Colon (tissue), 2 donors: ENCODE measurements at regions not wholly inside any gene's neighbourhood (a gene's known extent, or its start where the extent isn't known, plus 50 kb on each side); places are given as distances from the start of the nearest gene placed in this dataset.
"Not testable (repeated sequence)": the region's sequence is repeated elsewhere in the genome, so short reads cannot be mapped to it uniquely, and the experiment has no call there.

Source experiments
- FAIRE-seq: peaks from 2 replicates; lab custom pipeline; 2012; peaks lifted over from hg19 to GRCh38; lab: Jason Lieb, UNC
- donor health status: control.
- donor health status: control.

DNA sequence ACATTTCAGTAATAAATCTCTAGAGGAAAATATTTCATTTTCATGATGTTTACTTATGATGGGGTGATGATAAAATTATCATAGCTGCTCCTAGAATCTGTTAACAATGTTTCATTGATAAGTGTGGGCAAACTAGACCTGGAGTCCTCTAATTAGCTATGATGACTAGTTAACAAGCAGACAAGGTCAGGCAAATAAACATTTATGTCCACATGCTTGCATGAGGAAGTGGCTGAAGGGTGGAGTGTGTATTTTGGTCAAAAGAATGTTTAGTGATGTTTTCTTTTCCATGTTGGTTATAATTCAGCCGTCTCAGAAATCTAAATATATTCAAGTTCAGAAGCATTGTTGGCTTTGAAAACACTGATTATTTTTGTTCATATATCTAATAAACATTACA is 99.9 kb upstream of the FN1 start:
- no peak for FAIRE-seq

DNA sequence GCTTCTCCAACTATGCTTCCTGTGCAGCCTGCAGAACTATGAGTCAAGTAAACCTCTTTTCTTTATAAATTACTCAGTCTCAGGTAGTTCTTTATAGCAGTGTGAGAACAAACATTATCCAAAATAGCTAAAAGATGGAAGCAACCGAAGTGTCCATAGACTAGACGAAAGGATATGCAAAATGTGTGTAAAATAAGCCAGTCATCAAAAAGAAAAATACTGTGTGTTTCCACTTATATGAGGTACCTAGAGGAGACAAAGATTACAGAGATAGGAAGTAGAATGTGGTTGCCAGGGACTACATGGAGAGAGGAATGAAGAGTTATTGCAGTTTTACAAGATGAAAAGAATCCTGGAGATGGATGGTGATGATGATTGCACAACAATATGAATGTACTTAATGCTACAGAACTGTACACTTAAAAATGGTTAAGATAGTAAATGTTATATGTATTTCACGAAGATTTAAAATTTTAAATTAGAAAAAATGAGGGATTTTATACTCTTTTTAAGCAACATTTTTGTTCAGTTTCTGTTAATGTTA is 99.3 kb upstream of the FN1 start:
- no peak for FAIRE-seq

DNA sequence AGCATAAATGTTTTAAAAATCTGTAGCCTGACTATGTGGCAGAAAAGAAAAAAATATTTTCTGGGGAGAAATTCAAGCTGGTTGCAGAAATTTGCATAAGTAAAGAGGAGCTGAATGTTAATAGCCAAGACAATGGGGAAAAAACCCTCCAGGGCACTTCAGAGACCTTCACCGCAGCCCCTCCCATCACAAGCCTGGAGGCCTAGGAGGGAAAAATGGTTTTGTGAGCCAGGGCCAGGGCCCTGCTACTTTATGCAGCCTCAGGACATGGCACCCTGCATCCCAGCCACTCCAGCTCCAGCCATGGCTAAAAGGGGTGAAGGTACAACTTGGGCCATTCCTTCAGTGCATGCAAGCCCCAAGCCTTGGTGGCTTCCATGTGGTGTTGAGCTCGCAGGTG is 97.8 kb upstream of the FN1 start:
- not testable (repeated sequence) for FAIRE-seq

DNA sequence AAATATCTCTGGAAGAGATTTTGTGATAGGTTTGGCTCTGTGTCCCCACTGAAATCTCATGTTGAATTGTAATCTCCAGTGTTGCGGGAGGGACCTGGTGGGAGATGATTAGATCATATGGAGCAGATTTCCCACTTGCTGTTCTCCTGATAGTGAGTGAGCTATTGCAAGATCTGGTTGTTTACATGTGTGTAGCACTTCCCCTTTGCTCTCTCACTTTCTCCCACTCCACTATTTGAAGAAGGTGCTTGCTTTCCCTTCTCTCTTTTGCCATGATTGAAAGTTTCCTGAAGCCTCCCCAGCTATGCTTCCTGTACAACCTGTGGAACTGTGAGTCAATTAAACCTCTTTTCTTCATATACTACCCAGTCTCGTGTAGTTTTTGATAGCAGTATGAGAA is 97.0 kb upstream of the FN1 start:
- no peak for FAIRE-seq

DNA sequence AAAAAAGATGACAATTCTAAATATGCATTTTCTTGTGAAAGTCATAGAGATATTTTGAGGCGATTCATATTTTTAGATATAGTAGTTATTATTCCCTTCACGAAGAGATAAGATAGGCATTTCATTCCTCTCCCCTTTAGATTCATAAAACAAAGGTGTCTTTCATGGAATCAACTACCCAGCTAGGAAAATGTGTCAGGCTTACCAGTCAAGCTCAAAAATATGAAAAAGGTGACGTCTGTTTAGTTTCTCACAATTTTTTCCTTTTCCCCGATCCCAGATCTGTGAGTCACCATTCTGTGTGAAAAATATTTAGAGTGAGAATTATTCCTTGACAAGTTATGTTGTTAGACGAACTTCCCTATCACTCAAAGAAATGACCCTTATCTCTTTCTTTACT is 95.4 kb upstream of the FN1 start:
- FAIRE-seq, result no peak

DNA sequence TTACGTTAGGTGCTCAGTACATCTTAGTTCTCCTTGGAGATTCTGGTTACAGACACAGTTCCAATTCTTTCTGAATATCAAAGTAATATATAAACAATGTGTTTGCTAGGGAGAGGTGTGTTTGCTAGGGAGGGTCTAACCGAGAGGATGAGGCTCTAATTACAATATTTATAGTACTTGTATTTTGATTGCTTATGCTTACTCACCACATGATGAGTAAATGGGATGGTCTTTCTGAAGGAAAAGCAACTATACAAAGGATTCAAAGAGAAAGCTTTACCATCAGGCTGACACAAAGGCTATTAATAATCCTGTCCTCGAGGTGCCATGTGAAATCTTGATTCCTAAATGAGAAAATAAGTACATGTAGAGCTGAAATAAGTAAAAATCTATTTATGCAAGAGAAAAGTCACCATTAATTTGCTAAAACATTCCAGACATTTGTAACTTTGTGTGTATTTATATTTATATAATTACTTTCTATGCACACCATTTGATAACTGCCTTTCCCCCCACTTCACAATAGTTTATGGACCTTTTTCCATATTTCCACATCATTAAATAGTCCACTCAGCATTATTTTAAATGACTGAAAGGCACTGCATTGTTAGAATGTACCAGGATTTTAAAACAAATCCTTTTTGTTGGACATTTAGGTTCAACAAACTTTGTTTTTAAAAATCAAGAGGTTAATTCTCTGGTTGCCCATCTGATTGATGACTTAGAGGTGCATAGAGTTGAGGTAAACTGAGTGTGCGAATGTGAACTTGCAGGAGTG is 94.5 kb upstream of the FN1 start:
- no peak for FAIRE-seq

DNA sequence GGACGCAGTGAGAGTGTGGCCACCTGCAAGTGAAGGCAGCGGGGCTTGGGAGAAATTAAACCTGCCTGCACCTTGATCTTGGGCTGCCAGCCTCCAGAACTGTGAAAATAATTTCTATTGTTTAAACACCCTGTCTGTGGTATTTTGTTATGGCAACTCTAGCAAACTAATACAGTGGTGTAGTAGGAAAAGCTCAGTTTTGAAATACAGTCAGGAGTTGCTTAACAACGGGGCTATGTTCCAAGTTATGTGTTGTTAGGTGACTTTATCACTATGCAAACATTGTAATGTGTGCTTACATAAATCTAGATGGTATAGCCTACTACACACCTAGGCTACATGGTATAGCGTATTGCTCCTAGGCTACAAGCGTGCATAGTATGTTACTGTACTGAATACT is 93.4 kb upstream of the FN1 start:
- FAIRE-seq, result peak; percentile 84

DNA sequence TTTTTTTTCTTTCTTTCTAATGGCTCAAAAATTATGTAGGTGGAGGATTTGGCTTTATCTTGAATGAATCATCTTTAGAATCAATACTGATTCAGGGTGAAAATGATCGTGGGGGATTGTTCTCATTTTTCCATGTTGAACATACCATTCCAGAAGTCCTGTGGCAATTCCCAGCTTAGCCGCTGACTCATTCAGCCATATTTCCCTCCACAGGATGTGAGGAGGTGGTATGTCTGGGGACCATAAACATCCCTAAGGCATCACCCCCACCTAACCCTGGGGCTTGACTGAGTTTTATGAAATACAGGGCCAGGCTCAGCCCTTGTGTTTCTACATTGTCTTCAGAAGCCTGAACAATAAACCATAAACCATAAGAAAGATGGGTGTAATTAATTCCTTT is 92.7 kb upstream of the FN1 start:
- FAIRE-seq, result no peak

DNA sequence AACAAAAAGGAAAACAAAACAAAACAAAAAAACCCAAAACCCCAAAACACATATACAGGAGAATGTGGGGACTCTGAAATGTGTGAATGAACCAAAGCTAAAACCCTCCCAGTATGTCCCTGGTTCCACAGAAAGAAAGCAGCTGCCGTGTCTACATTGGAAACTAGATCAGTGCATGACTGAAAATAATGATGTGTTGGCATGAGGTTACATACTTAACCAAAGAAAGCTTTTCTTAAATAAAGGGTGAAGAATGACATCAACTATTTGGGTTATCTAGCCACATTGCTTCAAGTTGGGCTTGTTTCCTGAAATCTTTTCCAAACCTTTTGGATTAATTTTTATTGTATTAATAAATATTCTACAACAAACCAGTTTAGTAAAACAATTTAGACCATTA is 91.9 kb upstream of the FN1 start:
- FAIRE-seq, result no peak

DNA sequence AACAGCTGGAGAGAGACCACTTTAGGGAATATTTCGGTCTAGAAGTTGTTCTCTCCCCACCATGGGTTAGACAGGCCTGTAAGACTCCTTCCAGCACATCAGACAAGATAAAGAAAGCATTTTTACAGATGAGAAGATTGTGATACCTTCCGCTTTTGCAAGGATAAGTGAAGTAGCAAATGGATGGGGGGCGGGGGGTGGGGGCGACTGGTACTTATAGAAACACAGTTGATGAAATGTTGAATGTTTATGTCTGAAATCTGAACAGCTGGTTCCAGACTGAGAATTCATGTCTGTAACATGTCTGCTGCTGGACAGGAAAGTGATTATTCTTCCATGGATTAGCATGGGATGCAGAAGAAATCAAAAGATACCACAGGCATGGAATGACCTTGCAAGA is 90.5 kb upstream of the FN1 start:
- no peak for FAIRE-seq

DNA sequence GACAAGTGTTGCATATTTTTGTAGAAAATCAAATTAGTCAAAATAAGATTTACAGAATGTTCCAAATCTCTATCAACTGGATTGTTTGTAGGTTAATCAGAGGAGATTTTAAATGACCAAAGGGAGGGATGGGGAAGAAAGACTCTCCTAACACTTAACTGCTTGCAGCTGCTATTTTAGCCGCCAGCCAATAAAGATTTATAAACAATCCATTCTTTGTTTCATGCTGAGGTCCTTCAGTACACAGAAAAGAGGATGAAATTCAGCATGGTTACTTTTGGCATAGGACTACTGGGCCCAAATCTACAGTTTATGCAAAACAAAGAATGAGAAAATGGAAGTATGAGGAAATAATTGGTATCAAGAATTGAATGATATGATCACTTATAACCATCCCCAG is 86.4 kb upstream of the FN1 start:
- FAIRE-seq, result no peak

DNA sequence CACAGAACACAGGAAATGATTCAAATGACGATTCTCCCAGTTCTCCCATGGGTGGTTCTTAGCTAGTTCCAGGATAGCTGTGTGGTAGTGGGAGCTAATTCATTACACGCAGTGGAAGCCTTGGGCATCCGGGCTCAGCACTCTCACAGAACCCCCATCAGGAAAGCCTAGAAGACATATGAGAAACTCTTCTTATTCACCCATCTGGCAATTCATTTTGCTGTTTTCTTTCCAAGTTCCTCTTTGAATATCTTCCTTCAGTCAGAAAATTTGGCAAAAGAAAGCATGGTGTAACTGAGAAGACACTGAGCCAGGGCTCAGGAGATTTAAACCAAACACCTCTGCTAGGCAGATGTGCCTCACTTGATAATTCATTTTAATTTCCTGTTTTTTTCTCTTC is 85.2 kb upstream of the FN1 start:
- no peak for FAIRE-seq

DNA sequence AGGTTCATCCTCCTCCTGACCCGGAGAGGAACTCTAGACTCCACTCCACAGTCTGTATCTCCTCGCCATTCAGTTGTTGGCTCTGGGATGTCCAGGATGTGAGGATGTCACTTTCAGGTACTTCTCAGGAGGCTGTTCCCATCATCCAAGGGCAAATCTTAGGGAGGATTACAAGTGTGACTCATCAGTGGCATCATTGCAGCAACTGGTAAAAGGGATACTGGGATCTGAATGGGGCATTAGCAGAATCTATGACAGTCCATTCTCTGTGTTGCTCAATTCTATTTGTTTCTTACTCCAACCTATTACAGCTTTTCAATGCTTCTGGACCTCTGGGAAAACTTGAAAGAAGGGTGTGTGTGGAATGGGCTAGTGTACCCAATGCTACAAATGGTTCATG is 81.5 kb upstream of the FN1 start:
- FAIRE-seq, result no peak

DNA sequence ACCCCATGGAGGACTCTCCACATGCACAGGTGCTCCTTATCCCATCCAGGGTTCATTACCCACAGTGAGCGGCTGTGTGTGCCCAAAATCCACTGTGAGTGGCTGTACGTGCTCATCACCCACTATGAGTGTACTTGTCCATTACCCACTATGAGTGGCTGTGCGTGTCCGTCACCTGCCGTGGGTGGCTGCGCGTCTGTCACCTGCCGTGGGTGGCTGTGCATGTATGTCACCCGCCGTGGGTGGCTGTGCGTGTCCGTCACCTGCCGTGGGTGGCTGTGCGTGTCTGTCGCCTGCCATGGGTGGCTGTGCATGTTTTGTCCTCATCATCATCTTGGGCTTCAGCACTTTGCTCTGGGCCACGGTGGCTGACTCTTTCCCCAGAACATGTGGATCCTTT is 78.6 kb upstream of the FN1 start:
- no peak for FAIRE-seq

DNA sequence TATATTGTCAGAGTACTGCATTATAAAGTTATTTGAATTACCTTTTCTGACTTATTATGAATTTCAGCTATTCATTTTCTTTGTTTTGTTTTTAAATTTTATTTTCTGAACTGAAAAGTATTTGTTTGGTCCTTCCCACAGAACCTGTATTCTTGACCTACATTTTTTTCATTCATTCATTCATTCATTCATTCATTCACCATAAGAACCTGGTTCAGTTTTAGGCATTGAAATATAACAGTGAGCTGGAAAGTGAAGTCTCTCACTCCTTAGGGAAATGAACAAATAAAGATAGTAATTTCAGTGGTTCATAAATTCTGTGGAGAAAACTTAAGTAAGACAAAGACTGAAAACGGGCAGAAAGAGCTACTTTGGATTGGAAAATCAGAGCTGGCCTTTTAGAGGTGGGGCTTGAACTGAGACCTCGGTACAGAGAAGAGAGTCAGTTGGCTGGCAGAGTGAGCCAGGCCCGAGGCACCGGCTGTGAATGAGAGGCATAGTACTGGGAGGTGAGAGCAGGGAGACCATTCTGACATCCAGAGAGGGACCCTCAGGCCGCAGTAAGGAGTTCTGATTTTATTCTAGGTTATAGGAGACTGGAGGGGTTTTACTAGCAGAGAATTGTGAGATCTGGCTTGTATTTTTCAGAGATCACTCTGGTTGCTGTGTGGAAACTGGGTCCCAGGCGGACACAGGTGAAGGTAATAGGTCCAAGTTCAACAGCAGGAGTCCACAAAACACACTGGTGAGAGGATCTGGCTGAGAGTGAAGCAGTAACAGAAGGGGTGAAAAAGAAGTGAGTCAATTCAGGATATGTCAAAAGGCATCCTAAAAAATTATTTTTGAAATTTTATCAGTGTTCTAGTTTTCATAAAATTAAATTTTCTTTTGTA is 75.8 kb upstream of the FN1 start:
- FAIRE-seq, result no peak

DNA sequence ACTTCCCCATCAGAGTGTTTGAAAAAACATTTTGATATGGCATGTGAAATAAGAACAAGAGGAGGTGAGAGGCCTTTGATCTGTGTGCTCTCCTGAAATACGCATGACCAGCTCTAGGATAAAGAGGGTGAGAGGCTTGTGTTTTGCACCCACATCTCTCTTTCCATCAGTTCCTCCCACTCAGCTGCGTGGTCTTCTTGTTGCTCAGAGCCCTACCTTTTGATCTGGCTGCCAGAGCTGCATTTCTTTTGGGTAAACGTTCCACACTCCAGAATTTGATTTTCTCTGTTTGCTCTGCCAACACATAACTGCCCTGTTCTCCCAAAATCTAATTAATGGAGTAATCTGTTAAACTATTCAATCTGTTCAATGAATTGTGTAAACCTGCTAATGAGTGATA is 72.0 kb upstream of the FN1 start:
- no peak for FAIRE-seq

DNA sequence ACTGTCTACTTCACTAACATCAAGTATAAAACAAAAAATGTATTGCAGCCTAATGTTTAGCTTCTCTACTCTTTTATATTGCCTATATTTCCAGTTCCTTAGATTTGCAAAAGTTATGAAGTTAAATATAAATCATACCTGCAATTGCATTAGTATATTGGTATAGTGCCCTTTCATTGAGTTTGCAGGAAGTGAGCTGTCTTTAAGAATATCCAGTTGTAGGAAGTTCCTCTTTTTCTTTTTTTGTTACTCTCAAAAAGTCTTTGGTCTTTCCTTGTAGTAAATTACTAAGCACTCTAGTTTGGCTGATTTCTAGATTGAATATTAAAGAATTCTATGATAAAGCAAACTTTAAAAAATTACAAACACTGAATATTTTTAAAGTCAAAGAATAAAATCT is 71.3 kb upstream of the FN1 start:
- FAIRE-seq, result no peak

DNA sequence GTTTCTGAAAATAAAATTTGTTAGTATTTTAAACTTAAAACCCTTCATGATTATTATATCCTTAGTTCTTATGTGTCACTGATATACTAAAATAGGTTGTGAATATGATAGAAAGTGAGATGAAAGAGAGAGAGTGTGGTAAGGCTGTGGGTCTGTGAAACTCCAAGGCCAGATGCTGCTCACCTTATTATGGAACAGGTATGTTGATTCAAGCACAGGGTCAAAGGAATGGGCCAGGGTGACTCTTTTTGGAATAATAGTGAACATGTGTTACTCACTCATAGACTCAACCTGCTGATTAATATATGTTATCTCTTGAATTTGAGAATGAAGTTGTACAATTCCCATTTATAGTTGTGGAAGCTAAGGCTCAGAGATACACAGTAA is 70.7 kb upstream of the FN1 start:
- no peak for FAIRE-seq

DNA sequence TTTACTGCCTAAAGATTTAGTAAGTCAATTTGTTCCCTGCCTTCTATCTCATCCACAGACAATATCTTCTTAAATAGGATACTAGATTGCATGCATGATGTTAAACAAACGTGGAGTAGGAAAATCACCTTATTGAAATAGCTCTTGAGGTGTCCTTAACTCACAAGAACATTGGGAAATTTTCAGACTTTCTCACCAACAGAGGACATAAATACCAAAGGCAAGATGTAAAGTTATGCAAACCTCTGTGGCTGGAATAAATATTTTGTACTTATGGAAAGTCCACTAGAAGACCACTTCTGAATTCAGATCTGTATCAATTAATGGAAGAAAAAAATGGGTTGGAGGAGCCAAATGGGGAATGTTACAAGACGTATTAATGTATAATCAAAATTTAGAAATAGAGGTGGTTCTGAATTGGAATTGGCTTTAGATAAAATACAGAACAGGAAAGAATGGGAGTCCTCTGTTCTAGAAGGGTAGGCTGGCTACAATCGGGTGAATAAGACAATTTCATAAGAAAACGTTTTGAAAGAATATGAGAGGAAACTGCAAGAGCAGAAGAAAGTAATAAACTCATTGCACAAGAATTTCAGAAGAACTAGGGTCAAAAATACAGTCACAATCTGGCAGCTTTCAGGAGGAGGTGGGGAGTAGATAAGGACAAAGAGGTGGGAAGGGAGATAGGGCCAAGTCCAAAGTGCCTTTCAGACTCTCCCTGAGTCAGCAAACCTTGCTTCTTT is 69.3 kb upstream of the FN1 start:
- no peak for FAIRE-seq

DNA sequence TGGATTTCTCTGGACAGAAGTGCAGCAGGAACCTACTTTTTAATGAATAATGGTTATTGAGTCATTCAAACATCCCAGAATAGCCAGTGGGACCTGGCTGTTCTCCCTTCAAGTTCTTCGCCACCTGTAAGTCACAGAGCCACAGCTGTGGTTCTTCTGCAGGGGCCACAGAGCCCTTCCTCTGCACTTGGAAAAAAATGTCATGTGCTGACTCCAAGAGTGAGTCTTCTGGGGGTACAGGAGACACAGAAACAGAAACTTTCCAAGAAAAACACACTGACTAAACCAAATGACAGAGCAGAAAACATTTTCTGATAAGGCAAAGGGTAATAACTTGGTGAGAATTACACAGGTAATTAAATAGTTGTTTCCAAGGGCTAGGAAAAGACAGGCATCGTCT is 68.7 kb upstream of the FN1 start:
- FAIRE-seq, result no peak

DNA sequence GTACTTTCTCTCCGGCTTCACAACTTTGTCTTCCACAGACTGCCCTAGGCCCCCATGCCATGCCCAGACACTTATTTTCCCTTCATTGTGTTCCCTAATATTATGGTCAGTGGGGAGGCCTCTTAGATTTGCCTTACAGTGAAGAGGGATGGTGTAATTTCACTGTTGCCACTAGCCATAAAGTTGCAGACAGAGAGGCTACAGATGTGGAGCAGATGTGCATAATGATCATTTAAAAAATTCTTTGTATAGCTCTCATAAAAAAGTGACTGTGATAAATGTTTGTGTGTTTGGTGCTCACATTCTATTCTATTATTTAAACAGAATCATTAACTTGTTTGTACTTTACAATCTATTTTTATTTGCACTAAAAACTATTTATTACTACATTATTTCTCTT is 67.5 kb upstream of the FN1 start:
- no peak for FAIRE-seq

DNA sequence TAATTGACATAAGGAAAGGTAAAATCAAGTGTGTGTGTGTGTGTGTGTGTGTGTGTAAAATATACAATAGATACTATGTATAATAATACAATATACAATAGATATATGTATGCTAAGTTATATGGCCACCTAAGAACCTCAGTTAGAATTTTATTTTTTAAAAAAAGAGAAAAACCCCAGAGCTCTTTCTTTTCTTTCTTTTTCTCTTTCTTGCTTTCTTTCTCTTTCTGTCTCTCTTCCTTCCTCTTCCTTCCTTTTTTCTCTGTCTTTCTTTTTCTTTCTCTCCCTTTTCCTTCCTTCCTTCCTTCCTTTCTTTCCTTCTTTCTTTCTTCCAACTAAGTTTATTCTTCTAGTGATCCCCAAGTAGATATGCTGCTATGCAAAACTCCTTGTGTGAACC is 64.6 kb upstream of the FN1 start:
- FAIRE-seq, result no peak

DNA sequence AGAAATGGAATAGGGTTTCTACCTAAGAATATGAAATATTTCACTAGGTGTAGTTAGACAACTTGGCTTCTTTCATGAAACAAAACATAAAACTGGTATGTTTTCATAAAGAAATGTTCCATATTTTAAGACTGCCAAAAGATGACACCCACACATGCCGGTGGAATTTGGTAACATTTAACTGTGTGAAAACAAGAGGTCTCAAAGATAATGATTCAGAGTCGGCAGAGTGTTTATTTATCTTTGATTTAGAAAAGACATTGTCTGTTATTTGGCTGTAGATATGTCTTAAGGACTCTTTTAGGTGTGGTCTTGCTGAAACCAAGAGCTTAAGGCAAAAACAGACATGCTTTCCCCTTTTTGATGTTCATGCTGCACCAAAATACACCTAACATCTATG is 63.5 kb upstream of the FN1 start:
- no peak for FAIRE-seq
